HG03108 (cell line): ENCODE measurements at regions not wholly inside any gene's neighbourhood (a gene's known extent, or its start where the extent isn't known, plus 50 kb on each side); places are given as distances from the start of the nearest gene placed in this dataset.
"Not testable (repeated sequence)": the region's sequence is repeated elsewhere in the genome, so short reads cannot be mapped to it uniquely, and the experiment has no call there.

Experiments
- ATAC-seq: cut with Tn5 transposase; IDR thresholded peaks from one replicate; pipeline ENCODE4 v1.9.1; 2021; ENCODE audit warnings: moderate library complexity; ENCODE audit not compliant: unreplicated experiment

DNA sequence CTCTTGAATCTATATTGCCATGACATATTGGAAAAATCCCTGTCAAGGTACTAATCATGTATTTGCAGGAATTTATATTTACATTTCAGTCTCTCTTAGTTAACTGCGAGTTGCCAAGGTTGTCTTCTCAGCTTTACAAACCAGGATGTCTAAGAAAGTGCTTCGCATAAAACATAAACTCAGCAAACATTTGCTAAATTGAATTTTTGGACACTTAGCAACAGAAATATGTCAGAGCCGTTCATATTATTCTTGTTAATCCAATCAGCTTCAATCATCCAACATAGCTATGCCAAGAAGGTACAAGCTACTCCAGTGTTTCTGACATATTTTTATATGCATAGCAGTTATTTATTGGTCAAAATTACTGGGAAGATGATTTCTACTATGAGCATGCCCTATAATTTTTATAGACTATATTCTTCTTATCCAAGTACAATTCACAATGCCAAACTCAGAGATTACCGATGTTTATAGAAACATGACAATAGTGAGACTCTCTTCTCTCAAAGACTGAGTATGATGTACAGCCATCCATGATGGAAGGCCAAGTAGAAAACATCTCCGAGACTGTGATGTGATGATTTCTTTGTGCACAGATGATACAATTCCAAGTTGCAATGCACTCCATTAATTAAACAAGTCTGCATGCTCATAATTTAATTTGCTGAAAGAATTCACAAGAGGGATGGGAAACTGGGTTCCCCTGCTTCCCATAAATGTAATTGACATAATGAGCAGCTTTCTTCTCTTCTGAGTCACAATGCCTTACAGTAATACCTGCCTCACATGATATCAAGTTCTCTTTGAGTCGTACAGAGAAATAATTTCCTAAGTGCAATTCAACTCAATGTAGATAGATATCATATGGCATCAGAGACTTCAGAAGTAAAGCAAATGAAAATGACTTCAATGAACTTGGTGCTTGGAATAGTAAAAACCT lies 776.3 kb downstream of the EFNB2 start:
- ATAC-seq: no peak

DNA sequence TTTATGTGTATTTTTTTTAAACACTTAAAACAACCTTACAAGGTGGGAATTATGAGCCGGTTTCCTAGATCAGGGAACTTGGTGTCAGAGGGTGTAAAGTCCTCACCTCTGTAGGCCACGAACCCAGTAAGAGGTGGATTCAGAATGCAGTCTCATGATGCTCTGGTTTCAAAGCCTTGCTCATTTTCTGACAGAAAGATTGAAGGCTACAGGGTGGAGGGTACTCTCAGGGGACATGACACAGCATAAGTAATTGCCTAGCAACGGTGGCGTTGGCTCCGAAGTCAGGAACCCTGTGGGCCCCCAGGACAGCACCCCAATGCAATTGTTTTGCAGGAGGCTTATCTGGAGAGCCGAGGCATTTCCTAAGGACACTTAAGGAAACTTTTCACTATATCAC lies 794.7 kb downstream of the EFNB2 start:
- ATAC-seq: no peak

DNA sequence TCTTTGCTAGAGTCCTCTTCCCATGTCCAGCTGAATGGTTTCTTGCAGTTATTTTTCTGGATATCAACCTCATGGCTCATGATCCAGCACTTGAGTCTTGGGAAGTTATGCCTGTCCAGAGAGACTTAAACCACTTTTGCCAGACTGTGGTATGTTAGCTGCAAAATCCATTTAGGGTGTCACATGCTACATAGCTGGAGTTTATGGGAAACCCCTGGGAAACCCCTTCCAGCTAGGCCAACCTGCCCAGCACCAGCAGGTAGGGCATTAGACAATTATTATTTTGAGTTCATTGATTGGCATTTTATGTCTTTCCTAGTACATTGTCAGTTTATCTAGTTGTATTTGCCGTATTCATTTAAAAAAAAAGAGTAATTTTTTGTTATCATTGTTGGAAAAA lies 797.8 kb downstream of the EFNB2 start:
- no peak for ATAC-seq

DNA sequence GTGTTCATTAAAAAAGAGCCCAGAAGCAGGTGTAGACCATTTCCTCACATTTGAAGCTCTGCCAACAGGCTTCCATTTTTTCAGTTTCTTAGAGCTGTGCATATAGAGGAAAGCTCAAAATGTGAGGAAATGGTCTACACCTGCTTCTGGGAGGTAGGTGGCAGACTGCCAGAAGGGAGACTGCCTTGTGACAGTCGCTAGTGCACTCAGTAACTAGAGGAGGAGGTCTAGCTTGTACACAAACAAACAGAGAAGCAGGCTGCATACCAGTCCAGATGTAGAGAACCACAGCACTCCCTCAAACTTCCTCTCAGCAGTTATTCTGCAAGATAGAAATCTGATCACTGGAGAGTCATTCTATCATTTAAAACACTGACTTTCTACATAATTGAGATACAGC lies 800.2 kb downstream of the EFNB2 start:
- ATAC-seq: no peak

DNA sequence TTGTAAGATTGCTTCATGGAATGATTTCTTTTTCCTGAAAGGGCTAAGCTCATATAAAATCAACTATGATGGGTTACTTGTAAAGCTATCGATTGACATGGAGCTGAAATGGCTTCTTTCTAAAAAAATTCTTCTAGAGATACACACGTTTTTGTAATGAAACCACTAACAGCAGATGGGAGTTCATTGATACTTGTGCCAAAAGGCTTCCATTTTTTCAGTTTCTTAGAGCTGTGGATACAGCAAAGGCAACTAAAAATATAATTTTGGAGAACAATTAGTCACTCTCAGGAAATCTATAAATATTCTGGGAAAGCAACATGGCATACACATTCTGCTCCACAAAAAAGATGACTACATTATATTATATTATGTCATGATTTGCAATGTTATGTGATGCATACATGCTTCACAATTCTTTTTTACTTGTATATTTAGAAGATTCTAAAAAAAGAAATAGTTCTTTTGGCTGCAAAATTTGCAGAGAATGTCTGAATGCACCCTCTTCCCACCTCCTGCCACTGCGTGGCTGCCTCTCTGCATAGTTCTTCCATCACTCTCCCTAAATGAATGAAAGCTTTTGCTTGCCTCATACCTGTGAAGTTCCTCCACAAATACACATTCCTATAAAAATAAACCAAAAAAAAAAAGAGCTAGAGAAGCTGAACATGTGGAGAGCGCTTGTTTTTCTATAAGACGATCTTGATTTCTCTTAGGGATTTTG lies 802.5 kb downstream of the EFNB2 start:
- no peak for ATAC-seq

DNA sequence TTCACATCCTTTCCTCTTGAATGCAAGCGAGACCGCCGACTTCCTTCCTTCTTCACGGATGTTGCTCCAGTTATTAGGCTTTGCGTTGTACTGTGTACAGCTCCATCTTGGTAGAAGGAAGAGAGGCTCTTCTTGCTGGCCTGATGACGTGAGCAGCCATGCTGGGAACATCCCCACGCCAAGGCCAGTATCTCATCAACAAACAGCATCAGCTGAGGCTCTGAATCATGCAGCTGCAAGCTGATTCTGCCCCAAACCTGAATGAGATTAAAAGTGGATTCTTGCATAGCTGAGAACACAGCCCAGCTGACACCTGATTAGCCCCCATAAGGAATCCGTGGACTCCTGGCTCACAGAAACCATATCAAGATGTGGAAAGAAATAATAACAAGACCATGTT lies 809.6 kb downstream of the EFNB2 start:
- no peak for ATAC-seq

DNA sequence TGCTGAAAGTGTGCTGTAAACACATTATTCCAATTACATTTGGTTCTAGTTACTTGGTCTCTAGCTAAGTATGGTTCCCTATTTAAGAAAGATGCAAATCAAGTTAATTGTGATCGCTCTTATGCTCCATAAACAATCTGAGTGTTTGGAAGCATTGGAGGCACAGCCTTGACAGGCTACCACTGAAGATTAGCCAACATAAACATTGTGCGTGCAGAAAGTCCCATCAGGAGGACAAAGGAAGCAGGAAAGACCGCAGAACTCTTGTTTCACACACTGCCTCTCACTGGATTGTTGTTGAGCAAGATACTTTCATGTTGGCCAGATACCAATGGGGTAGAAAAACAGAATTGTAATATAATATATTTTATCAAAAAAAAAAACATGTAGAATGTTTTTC lies 814.4 kb downstream of the EFNB2 start:
- no peak for ATAC-seq

DNA sequence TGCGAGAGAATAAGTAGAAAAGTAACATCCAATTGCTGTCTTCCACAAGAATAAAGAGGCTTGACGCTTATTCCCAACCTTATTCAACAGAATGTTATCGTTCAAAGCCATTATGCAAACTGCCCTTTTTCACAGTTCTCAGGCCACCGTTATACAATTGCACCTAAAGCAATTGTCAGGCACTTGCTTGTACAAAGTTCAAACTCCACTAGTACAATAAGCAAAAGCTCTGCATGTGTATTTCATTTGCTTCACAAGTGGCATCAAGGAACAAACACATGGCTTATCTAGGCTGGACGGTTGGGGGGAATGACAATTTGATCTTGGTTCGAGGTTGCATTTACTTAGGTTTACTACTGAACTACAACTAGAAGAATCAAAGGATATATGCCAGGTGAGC lies 815.6 kb downstream of the EFNB2 start:
- no peak for ATAC-seq

DNA sequence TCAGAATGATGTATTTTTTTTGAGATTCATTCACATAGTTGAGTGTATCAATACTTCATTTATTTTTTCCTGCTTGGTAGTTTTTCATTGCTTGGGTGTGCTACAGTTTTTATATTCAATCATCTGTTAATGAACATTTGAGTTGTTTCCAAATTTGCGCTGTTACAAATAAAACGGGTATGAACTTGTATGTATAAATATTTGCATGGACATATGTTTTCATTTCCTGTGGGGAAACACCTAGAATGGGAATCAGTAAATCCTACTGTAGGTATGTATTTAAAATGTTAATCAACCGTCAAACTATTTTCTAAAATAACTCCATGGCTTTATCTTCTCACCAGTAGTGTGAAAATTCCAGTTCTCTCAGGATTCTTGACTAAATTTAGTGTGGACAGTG lies 826.3 kb downstream of the EFNB2 start:
- ATAC-seq: no peak

DNA sequence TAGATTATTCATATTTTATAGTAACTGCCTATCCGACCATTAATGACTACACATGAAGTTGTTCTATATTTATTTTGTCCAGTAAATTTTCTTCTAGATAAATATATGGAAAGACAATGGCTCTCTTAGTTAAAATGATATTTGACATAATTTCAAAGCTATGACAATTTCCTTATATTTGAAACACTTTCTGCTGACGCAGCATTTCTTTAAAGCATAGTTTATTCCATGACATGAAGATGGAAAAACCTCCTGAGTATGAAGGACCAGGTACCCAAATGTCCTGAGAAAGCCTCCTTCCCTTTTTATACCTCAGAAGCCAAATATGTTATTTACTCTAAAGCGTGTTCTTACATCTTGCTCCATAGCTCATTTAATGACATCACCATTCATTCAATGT lies 831.6 kb downstream of the EFNB2 start:
- ATAC-seq: no peak

DNA sequence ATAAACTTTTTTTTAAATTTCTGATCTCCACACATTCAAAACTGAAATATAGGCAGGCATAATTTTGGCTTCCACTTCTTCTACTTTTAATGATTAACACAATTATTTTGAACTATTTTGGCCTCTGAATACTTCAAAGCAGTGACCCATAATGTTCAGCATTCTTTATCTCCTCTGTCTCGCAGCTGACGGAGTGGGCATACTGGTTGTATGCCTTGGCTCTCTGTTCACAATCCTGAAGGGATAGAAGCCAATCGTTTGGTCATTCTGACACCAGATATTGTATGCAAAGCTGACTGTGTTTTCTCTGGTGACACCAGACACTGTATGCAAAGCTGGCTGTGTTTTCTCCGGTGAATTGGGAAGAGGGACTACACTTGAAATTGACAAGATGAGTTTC lies 833.0 kb downstream of the EFNB2 start:
- ATAC-seq: no peak

DNA sequence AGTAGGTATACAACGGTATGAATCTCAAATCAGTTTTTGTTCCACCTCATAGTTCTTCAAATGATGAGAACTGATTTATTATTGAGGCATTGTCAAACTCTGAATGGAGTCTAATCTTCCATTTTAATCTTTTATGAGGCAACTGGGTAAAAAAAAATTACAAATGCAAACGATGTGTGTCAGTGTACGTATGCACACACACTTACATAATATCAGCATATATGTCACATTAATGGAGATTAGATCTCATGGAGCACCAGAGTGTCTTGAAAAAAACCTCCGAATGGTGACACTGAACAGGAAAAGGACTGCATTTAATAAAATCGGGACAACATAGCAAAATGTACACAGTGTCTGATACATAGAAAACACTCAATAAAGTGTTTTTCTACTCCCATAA lies 842.7 kb downstream of the EFNB2 start:
- no peak for ATAC-seq

DNA sequence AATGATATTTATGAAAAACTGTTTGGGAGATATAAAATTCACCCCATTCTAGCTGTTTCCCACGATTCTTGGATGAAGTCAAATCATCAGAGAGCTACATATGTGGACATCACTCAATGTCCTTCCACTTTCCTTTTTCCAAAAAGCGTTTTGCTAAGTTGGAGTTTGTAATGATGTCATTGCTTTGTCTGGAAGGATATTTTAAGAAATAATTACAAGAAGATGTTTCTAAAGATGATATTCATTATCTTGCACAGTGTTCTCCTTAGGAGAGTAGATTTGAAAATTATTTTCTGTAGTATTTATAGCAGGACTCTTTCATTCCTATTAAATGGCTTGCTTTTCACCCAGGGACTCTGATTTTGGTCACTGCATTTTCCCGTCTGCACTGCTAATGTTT lies 851.2 kb downstream of the EFNB2 start:
- no peak for ATAC-seq

DNA sequence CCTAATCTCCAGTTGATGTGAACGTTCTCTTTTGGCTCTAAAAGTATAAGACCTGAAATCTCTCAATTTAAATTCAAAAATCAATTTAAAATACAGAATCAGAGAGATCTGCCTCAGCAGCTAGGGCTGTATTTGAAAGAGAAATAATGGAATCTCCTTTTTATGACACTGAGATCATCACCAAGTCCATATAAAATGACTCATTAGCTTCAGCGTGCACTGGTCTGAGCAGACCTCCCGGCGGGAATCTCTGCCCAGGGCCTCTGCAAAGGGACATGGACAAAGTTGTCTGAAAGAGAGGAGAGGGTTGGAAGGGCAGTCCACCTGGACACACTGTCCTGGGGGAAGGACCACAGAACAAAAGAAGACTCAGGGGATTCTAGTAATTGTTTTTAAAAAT lies 855.6 kb downstream of the EFNB2 start:
- ATAC-seq: no peak

DNA sequence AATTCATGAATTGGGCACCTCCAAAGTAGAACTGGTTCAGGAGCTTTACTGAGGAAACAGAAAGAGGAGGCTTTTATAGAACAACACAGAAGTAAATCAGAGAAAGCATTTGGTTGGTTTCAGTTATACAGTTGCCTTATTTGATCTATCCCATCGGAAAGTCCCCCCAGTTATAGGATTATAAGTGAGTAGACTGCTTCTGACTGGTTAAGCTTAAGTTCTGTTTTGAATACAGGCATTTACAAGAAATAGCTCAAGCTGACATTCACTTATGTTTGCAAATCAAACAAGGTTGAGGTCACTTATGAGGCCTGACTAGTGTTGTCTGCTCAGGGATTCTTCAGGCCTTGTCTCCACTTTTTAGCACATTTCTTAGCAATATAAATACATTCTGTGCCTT lies 857.4 kb downstream of the EFNB2 start:
- ATAC-seq: no peak

DNA sequence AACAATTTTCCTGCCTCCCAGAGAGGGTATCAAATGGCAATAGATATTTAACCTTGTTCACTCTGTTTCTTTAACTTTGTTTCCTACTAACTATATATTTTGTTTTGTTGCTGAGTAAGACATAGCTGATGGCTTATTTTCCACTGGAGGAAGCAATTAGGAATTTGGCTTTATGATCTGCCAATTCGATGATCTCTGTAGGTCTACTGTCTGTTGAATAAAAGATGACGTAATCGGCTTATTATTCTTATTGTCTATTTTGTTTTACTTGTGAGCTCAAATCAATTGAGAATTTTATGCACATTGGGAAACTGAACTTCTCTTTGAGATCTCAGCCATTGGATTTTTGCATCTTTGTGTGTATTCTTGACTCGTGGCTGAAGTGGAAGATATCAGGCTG lies 862.6 kb downstream of the EFNB2 start:
- no peak for ATAC-seq

DNA sequence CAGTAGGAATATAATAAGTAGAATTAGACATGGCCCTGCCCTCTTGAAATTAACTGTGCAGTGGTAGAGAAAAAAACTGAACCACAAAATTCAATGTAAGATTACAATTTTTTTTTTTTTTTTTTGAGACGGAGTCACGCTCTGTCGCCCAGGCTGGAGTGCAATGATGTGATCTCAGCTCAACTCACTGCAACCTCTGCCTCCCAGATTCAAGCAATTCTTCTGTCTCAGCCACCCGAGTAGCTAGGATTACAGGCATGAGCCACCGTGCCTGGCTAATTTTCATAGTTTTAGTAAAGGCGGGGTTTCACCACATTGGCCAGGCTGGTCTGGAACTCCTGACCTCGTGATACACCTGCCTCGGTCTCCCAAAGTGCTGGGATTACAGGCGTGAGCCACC lies 864.3 kb downstream of the EFNB2 start:
- ATAC-seq: not testable (repeated sequence)

DNA sequence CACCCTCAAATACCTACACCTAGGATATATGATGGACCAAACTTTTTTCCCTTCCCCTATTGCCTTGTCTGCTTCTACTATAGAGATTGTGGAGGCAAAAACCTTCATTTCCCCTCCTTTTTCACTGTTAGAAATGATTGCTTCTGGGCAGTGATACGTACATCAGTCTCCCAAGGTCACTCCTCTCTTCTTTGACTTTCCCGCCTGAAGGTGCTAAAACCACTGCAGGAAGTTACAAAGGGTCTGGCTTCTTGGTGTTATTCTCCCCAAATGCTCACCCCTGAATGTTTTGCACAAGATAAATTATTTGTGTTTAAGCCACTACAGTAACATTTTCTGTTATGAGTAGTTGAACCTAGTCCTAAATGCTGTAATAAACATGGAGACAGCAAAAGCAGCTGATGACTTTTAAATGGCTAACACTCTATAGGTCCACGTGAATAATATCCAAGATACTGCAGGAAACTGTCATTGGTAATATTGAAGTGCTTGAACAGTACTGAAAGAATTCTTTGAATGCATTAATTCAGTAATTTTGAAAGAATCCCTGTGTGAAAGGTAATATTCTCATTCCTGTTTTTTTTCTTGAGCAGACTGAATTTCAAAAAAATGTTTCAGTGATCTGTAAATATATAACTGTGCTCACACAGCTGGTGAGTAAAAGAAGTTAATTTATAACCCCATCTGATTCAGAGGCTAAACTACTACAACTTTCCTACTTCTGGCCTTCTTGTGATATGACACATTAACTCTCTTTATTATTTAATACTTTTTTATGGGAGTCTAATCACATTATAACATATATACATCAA lies 865.1 kb downstream of the EFNB2 start:
- ATAC-seq: no peak

DNA sequence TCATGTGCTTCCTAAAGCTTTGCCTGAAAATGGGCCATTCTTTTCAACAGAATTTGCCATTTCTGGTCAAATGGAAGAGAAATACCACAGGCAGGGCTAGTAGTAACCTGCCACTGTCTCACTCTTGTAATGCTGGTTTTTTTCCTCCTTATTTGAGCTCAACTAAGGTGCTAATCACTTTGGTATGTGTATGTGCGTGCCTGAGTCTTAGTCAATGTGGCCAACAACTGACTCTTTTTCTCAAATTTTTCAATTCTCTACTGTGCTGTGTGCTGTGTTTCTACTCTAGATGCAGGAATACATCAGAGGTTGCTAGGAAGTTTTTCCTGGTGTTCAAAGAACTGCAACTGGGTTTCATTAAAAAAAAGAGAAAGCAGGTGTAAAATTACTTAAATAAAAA lies 870.2 kb downstream of the EFNB2 start:
- no peak for ATAC-seq

DNA sequence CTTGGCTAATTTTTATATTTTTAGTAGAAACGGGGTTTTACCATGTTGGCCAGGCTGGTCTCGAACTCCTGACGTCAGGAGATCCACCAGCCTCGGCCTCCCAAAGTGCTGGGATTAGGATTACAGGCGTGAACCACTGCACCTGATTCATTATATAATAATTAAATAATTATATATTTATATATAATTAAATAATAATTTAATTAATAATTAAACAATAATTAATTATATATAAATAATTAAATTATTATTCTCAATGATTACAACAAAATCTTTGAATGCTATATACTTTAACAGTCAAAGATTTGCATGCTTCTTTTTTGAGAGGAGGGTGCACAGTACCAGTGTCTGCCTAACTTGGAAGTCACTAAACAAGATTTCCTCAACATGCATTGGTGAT lies 872.3 kb downstream of the EFNB2 start:
- ATAC-seq: no peak

DNA sequence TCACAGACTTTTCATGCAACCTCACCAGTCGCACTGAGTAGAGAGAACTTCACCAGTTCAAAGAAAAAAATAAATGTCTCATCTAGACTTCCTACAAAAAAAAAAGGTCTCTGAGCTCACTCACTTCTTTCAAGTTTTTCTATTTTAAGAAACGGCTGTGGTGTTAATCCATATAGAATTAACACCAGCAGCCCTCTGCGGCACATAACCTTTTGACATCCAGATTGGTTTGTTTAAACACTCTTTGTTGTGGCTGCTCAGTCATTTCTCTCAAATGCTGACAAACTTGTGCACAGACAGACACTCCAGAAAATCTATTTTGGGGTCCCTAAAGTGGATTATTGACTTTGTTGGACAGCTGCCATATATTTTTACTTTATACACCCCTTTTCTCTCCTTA lies 874.9 kb downstream of the EFNB2 start:
- ATAC-seq: no peak

DNA sequence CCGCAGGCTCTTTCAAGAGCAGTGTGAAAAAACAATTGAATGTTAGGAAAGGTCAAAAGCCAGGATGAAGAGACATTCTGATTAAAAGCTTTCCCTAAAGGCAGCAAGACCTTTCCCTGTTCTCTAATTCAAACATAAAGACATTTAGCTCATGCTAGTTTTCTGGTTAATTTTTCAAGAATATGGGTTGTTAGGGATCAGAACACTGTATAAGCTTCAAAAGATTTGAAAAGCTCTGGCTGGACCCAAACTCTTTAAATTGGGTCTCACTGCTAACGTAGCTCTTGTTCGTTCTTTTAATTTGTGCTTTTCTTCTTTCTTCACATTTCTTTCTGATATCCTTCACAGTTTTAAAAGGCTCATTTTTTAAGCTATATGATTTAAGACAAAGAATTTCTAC lies 877.0 kb downstream of the EFNB2 start:
- no peak for ATAC-seq
